22Rv1 (cell line): ENCODE measurements at regions not wholly inside any gene's neighbourhood (a gene's known extent, or its start where the extent isn't known, plus 50 kb on each side); places are given as distances from the start of the nearest gene placed in this dataset.

Source experiments
- CTCF ChIP-seq: fragments of 450-650 bp; IDR thresholded peaks from 2 replicates; pipeline ENCODE4 v1.5.1; 2017; ENCODE audit warnings: mild to moderate bottlenecking
- ZFX ChIP-seq: fragments of 450-650 bp; IDR thresholded peaks from 2 replicates; pipeline ENCODE4 v1.6.1; 2017; ENCODE audit warnings: antibody characterized with exemption, borderline replicate concordance

- TF ChIP-seq CTCF (no peak), ZFX (no peak)
Measured at GRCh38 chr3:81846988-81847387, 85.5 kb upstream of the GBE1 start.
